H1 (cell line): ENCODE measurements at regions not wholly inside any gene's neighbourhood (a gene's known extent, or its start where the extent isn't known, plus 50 kb on each side); places are given as distances from the start of the nearest gene placed in this dataset.

Source experiments
- ASH2L ChIP-seq: fragments of 200-600, 300-600 bp; sonication (generic); IDR thresholded peaks from one replicate; pipeline ENCODE4 v1.7.1; 2017; ENCODE audit warnings: low read length
- CBX5 ChIP-seq: fragments of 300-800, 300-1000 bp; sonication (generic); IDR thresholded peaks from 2 replicates; pipeline ENCODE4 v1.7.1; 2016; ENCODE audit warnings: antibody characterized with exemption, low read length, low read depth
- CBX8 ChIP-seq: fragments of 300-800, 300-1000 bp; sonication (generic); IDR thresholded peaks from 2 replicates; pipeline ENCODE4 v1.7.1; 2016; ENCODE audit warnings: low read depth, low read length, borderline replicate concordance
- CHD1 ChIP-seq: IDR thresholded peaks from 2 replicates; pipeline ENCODE4 v1.6.1; 2012; ENCODE audit warnings: low read depth, low read length, improper control_type of control experiment
- FOSL1 ChIP-seq: IDR thresholded peaks from 2 replicates; pipeline ENCODE4 v1.6.1; 2011; ENCODE audit warnings: mild to moderate bottlenecking, low read depth, low read length, moderate library complexity; ENCODE audit not compliant: insufficient read depth
- RBBP5 ChIP-seq: IDR thresholded peaks from 2 replicates; pipeline ENCODE4 v1.7.1; 2012; ENCODE audit warnings: low read depth, mild to moderate bottlenecking, inconsistent platforms, low read length, moderate library complexity, borderline replicate concordance
- RXRA ChIP-seq: IDR thresholded peaks from 2 replicates; pipeline ENCODE4 v1.6.1; 2011; ENCODE audit warnings: low read depth, mild to moderate bottlenecking, low read length, moderate library complexity; ENCODE audit not compliant: insufficient read depth
- SP2 ChIP-seq: IDR thresholded peaks from 2 replicates; pipeline ENCODE4 v1.6.1; 2012; ENCODE audit warnings: mild to moderate bottlenecking, low read length, inconsistent platforms
- ZNF274 ChIP-seq: IDR thresholded peaks from 2 replicates; pipeline ENCODE4 v1.7.0; 2012; ENCODE audit warnings: low read length, borderline replicate concordance; ENCODE audit errors: extremely low read depth
- TF ChIP-seq, protein P1 (sequence below): fragments of 300-600 bp; sonication (generic); IDR thresholded peaks from 2 replicates; pipeline ENCODE4 v1.7.1; 2012; ENCODE audit warnings: low read length, moderate library complexity, mild to moderate bottlenecking, inconsistent platforms; ENCODE audit not compliant: insufficient replicate concordance
- TF ChIP-seq, protein P2 (sequence below): IDR thresholded peaks from 2 replicates; pipeline ENCODE4 v1.6.1; 2012; ENCODE audit warnings: low read length, inconsistent platforms

GRCh38 chr1:213393860-213394259 is 342.8 kb downstream of the RPS6KC1 start (continued):
- TF ChIP-seq, protein P1, sequence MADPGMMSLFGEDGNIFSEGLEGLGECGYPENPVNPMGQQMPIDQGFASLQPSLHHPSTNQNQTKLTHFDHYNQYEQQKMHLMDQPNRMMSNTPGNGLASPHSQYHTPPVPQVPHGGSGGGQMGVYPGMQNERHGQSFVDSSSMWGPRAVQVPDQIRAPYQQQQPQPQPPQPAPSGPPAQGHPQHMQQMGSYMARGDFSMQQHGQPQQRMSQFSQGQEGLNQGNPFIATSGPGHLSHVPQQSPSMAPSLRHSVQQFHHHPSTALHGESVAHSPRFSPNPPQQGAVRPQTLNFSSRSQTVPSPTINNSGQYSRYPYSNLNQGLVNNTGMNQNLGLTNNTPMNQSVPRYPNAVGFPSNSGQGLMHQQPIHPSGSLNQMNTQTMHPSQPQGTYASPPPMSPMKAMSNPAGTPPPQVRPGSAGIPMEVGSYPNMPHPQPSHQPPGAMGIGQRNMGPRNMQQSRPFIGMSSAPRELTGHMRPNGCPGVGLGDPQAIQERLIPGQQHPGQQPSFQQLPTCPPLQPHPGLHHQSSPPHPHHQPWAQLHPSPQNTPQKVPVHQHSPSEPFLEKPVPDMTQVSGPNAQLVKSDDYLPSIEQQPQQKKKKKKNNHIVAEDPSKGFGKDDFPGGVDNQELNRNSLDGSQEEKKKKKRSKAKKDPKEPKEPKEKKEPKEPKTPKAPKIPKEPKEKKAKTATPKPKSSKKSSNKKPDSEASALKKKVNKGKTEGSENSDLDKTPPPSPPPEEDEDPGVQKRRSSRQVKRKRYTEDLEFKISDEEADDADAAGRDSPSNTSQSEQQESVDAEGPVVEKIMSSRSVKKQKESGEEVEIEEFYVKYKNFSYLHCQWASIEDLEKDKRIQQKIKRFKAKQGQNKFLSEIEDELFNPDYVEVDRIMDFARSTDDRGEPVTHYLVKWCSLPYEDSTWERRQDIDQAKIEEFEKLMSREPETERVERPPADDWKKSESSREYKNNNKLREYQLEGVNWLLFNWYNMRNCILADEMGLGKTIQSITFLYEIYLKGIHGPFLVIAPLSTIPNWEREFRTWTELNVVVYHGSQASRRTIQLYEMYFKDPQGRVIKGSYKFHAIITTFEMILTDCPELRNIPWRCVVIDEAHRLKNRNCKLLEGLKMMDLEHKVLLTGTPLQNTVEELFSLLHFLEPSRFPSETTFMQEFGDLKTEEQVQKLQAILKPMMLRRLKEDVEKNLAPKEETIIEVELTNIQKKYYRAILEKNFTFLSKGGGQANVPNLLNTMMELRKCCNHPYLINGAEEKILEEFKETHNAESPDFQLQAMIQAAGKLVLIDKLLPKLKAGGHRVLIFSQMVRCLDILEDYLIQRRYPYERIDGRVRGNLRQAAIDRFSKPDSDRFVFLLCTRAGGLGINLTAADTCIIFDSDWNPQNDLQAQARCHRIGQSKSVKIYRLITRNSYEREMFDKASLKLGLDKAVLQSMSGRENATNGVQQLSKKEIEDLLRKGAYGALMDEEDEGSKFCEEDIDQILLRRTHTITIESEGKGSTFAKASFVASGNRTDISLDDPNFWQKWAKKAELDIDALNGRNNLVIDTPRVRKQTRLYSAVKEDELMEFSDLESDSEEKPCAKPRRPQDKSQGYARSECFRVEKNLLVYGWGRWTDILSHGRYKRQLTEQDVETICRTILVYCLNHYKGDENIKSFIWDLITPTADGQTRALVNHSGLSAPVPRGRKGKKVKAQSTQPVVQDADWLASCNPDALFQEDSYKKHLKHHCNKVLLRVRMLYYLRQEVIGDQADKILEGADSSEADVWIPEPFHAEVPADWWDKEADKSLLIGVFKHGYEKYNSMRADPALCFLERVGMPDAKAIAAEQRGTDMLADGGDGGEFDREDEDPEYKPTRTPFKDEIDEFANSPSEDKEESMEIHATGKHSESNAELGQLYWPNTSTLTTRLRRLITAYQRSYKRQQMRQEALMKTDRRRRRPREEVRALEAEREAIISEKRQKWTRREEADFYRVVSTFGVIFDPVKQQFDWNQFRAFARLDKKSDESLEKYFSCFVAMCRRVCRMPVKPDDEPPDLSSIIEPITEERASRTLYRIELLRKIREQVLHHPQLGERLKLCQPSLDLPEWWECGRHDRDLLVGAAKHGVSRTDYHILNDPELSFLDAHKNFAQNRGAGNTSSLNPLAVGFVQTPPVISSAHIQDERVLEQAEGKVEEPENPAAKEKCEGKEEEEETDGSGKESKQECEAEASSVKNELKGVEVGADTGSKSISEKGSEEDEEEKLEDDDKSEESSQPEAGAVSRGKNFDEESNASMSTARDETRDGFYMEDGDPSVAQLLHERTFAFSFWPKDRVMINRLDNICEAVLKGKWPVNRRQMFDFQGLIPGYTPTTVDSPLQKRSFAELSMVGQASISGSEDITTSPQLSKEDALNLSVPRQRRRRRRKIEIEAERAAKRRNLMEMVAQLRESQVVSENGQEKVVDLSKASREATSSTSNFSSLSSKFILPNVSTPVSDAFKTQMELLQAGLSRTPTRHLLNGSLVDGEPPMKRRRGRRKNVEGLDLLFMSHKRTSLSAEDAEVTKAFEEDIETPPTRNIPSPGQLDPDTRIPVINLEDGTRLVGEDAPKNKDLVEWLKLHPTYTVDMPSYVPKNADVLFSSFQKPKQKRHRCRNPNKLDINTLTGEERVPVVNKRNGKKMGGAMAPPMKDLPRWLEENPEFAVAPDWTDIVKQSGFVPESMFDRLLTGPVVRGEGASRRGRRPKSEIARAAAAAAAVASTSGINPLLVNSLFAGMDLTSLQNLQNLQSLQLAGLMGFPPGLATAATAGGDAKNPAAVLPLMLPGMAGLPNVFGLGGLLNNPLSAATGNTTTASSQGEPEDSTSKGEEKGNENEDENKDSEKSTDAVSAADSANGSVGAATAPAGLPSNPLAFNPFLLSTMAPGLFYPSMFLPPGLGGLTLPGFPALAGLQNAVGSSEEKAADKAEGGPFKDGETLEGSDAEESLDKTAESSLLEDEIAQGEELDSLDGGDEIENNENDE, result no peak
- no peak for TF ChIP-seq CHD1
- TF ChIP-seq FOSL1, result no peak
- TF ChIP-seq RXRA, result no peak
- no peak for TF ChIP-seq RBBP5
- TF ChIP-seq CBX5, result no peak
- TF ChIP-seq ASH2L, result no peak
- TF ChIP-seq, protein P2, sequence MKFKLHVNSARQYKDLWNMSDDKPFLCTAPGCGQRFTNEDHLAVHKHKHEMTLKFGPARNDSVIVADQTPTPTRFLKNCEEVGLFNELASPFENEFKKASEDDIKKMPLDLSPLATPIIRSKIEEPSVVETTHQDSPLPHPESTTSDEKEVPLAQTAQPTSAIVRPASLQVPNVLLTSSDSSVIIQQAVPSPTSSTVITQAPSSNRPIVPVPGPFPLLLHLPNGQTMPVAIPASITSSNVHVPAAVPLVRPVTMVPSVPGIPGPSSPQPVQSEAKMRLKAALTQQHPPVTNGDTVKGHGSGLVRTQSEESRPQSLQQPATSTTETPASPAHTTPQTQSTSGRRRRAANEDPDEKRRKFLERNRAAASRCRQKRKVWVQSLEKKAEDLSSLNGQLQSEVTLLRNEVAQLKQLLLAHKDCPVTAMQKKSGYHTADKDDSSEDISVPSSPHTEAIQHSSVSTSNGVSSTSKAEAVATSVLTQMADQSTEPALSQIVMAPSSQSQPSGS, result no peak
- TF ChIP-seq ZNF274, result no peak
- no peak for TF ChIP-seq CBX8
- TF ChIP-seq SP2, result no peak
